Smooth muscle cell (in vitro differentiated cells): ENCODE measurements at regions not wholly inside any gene's neighbourhood (a gene's known extent, or its start where the extent isn't known, plus 50 kb on each side); places are given as distances from the start of the nearest gene placed in this dataset.

Experiments used
- DNase-seq: peaks from one replicate; lab custom pipeline; 2025; ENCODE audit not compliant: unreplicated experiment; lab: John Stamatoyannopoulos, UW
- H2AFZ ChIP-seq: fragments of 200-600 bp; sonication (generic); 2 replicates; pipeline ENCODE4 v1.6.0; 2016; ENCODE audit warnings: antibody characterized with exemption, low read depth, mild to moderate bottlenecking
- H3F3A ChIP-seq: fragments of 200-600 bp; sonication (generic); 2 replicates; pipeline ENCODE4 v1.6.0; 2017; ENCODE audit warnings: antibody characterized with exemption, low read depth
- H3K27ac ChIP-seq: fragments of 200-600 bp; sonication (generic); 2 replicates; pipeline ENCODE4 v1.5.1; 2016; ENCODE audit warnings: low read depth, mild to moderate bottlenecking
- H3K27me3 ChIP-seq: fragments of 200-600 bp; sonication (generic); 2 replicates; pipeline ENCODE4 v1.6.1; 2016; ENCODE audit warnings: low read depth, mild to moderate bottlenecking
- H3K36me3 ChIP-seq: fragments of 200-600 bp; sonication (generic); 2 replicates; pipeline ENCODE4 v1.5.1; 2016; ENCODE audit warnings: low read depth
- H3K4me1 ChIP-seq: fragments of 200-600 bp; sonication (generic); 2 replicates; pipeline ENCODE4 v1.5.1; 2016; ENCODE audit warnings: low read depth
- H3K4me2 ChIP-seq: fragments of 200-600 bp; sonication (generic); 2 replicates; pipeline ENCODE4 v1.6.0; 2016; ENCODE audit warnings: mild to moderate bottlenecking
- H3K4me3 ChIP-seq: fragments of 200-600 bp; sonication (generic); 2 replicates; pipeline ENCODE4 v1.5.1; 2016; ENCODE audit warnings: mild to moderate bottlenecking
- H3K79me2 ChIP-seq: fragments of 200-600 bp; sonication (generic); 2 replicates; pipeline ENCODE4 v1.6.0; 2016; ENCODE audit warnings: low read depth, mild to moderate bottlenecking
- H3K9ac ChIP-seq: fragments of 200-600 bp; sonication (generic); 2 replicates; pipeline ENCODE4 v1.6.0; 2016; ENCODE audit warnings: low read depth
- H3K9me3 ChIP-seq: fragments of 200-600 bp; sonication (generic); replicated peaks from 2 replicates; pipeline ENCODE4 v1.5.1; 2016; ENCODE audit warnings: low read depth
- H4K20me1 ChIP-seq: fragments of 200-600 bp; sonication (generic); 2 replicates; pipeline ENCODE4 v1.6.0; 2016; ENCODE audit warnings: low read depth
- WGBS: methylation state at CpG from one replicate; pipeline ENCODE4 v1.1.7; 2016; ENCODE audit warnings: low lambda C conversion rate; 5-methylcytosine and 5-hydroxymethylcytosine counted together
- TF ChIP-seq, protein P1 (sequence below): fragments of 200-600 bp; sonication (generic); IDR thresholded peaks from 2 replicates; pipeline ENCODE4 v1.5.1; 2017; ENCODE audit warnings: borderline replicate concordance, mild to moderate bottlenecking, antibody characterized with exemption; ENCODE audit not compliant: insufficient read depth, poor library complexity, severe bottlenecking

DNA sequence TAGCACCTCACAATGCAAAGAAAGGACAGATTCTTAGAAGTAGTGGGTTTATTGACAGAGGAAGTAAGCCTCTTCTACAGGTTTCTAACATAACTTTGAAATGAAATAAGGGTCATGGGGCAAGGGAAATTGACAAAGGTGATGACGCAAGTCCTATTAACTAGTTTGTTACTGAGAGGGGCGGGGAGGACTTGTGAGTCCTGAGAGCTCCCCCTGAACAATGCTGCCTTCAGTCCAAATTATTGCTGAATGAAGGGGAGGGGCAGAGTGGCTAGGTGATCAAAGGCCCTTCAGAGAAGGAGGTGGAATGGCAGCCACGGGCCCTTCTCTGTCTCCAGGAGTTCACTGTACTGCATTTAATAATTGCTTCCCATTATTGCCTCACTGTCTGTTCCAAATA lies 390.0 kb downstream of the MEIS1 start:
- no peak for DNase-seq
- Histone ChIP-seq H3K9me3 (no peaks in the 10 kb centered on the region), H4K20me1 (no peaks in the 10 kb centered on the region), H3K9ac (no peak overlapping the region), H3K4me1 (peaks cover 11% of the 10 kb centered on the region), H3K79me2 (no peaks in the 10 kb centered on the region), H3K36me3 (no peaks in the 10 kb centered on the region), H2AFZ (no peak overlapping the region), H3K27me3 (no peaks in the 10 kb centered on the region), H3K4me2 (no peak overlapping the region), H3K27ac (no peak overlapping the region), H3K4me3 (no peak overlapping the region), H3F3A (peaks cover 10% of the 10 kb centered on the region)
- WGBS: 92% methylated on average over 3 of the region's 3 CpGs
- TF ChIP-seq, protein P1, sequence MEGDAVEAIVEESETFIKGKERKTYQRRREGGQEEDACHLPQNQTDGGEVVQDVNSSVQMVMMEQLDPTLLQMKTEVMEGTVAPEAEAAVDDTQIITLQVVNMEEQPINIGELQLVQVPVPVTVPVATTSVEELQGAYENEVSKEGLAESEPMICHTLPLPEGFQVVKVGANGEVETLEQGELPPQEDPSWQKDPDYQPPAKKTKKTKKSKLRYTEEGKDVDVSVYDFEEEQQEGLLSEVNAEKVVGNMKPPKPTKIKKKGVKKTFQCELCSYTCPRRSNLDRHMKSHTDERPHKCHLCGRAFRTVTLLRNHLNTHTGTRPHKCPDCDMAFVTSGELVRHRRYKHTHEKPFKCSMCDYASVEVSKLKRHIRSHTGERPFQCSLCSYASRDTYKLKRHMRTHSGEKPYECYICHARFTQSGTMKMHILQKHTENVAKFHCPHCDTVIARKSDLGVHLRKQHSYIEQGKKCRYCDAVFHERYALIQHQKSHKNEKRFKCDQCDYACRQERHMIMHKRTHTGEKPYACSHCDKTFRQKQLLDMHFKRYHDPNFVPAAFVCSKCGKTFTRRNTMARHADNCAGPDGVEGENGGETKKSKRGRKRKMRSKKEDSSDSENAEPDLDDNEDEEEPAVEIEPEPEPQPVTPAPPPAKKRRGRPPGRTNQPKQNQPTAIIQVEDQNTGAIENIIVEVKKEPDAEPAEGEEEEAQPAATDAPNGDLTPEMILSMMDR: no peak

- peak overlapping the region; percentile 35 for H3K27ac ChIP-seq
- 26% methylated on average over 4 of the region's 4 CpGs for WGBS
- peak overlapping the region; percentile 52 for H2AFZ ChIP-seq
- no peaks in the 10 kb centered on the region for H4K20me1 ChIP-seq
- TF ChIP-seq, protein P1: no peak
- H3K4me3 ChIP-seq: no peak overlapping the region
- H3K9me3 ChIP-seq: no peaks in the 10 kb centered on the region
- H3K4me2 ChIP-seq: peak overlapping the region; percentile 32
- H3K36me3 ChIP-seq: no peaks in the 10 kb centered on the region
- H3K27me3 ChIP-seq: no peaks in the 10 kb centered on the region
- H3F3A ChIP-seq: peaks cover 10% of the 10 kb centered on the region
- H3K4me1 ChIP-seq: peaks cover 11% of the 10 kb centered on the region
- no peaks in the 10 kb centered on the region for H3K79me2 ChIP-seq
- DNase-seq: no peak
- no peak overlapping the region for H3K9ac ChIP-seq
These were observed 392.9 kb downstream of the MEIS1 start for GRCh38 chr2:66827851-66828250.

DNA sequence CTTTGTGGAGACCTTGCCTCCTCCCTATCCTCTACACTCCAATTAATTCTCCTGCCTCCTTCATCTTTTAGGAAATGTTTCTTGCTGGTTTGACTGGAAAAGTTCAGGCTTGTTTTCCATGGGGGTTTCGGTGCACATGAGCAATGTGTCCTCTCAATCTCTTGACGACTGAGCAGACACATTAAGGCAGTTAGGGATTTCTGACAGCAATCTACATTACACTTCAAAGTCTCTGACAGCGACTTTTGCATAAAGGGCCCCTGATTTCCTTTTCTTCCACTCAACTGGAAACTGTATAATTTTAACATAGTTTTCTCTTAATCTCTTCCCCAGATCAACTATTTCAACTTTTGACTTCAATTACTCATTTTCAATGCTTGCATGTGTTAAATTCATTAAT lies 394.0 kb downstream of the MEIS1 start:
- no peak for DNase-seq
- Histone ChIP-seq H3K4me3 (no peak overlapping the region), H3K79me2 (no peaks in the 10 kb centered on the region), H3K27ac (no peak overlapping the region), H2AFZ (no peak overlapping the region), H3K9ac (no peak overlapping the region), H3K36me3 (no peaks in the 10 kb centered on the region), H3K4me1 (peaks cover 11% of the 10 kb centered on the region), H3K9me3 (no peaks in the 10 kb centered on the region), H3K4me2 (no peak overlapping the region), H3F3A (peaks cover 10% of the 10 kb centered on the region), H4K20me1 (no peaks in the 10 kb centered on the region), H3K27me3 (no peaks in the 10 kb centered on the region)
- 42% methylated on average over 3 of the region's 3 CpGs for WGBS
- TF ChIP-seq, protein P1: no peak

DNA sequence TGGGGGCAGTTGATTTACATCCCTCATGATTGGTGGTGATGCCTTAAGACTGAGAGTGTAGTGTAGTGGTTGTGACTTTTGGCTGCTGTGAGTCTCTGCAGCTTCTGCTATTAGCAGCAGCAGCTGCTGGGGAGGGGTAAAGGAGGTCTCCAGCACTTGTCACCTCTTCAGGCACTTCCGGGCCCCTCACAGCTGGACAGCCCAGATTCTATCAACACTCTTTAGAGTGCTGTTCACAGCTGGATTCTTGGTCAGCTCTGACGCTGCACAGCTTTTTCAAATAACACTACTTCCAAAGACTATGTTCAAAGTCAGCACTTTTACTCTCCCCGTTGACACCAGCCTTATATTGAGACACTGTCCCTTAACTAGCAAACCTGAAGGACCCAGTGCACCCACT lies 396.0 kb downstream of the MEIS1 start:
- no peak overlapping the region for H3K4me3 ChIP-seq
- TF ChIP-seq, protein P1: no peak
- H3K9ac ChIP-seq: no peak overlapping the region
- H3K9me3 ChIP-seq: no peaks in the 10 kb centered on the region
- H3F3A ChIP-seq: peaks cover 10% of the 10 kb centered on the region
- no peaks in the 10 kb centered on the region for H4K20me1 ChIP-seq
- no peak overlapping the region for H3K27ac ChIP-seq
- no peaks in the 10 kb centered on the region for H3K36me3 ChIP-seq
- WGBS: 69% methylated on average over 3 of the region's 3 CpGs
- H3K79me2 ChIP-seq: no peaks in the 10 kb centered on the region
- no peaks in the 10 kb centered on the region for H3K27me3 ChIP-seq
- DNase-seq: no peak
- H2AFZ ChIP-seq: no peak overlapping the region
- H3K4me1 ChIP-seq: peaks cover 8% of the 10 kb centered on the region
- H3K4me2 ChIP-seq: no peak overlapping the region
